AML-193 (cell line): ENCODE measurements at regions not wholly inside any gene's neighbourhood (a gene's known extent, or its start where the extent isn't known, plus 50 kb on each side); places are given as distances from the start of the nearest gene placed in this dataset.
"Not testable (repeated sequence)": the region's sequence is repeated elsewhere in the genome, so short reads cannot be mapped to it uniquely, and the experiment has no call there.

Experiments
- DNase-seq, 2 experiments: peaks; one replicate each; lab custom pipeline; 2025; lab: John Stamatoyannopoulos, UW

GRCh38 chr1:222416001-222416791, 131.7 kb downstream of the HHIPL2 start:
- no peak for DNase-seq

GRCh38 chr1:222415441-222415840, 132.5 kb downstream of the HHIPL2 start:
- no peak for DNase-seq

- DNase-seq = no peak
Observed at GRCh38 chr1:222413991-222414549, 133.8 kb downstream of the HHIPL2 start.

- DNase-seq = no peak
Observed at GRCh38 chr1:222413436-222413835, 134.5 kb downstream of the HHIPL2 start.

- no peak for DNase-seq
Observed at GRCh38 chr1:222404710-222405109, 143.2 kb downstream of the HHIPL2 start.

- no peak for DNase-seq
Observed at GRCh38 chr1:222399197-222399596, 148.7 kb downstream of the HHIPL2 start.

- no peak for DNase-seq
Observed at GRCh38 chr1:222394224-222394623, 153.7 kb downstream of the HHIPL2 start.

- DNase-seq = no peak
Observed at GRCh38 chr1:222392556-222392955, 155.3 kb downstream of the HHIPL2 start.

GRCh38 chr1:222390181-222390580, 157.7 kb downstream of the HHIPL2 start:
- no peak for DNase-seq

- DNase-seq = no peak
Observed at GRCh38 chr1:222387007-222387814, 160.7 kb downstream of the HHIPL2 start.

- no peak for DNase-seq
Observed at GRCh38 chr1:222385955-222386354, 161.9 kb downstream of the HHIPL2 start.

- no peak for DNase-seq
Observed at GRCh38 chr1:222385262-222385661, 162.6 kb downstream of the HHIPL2 start.

GRCh38 chr1:222384531-222384930, 163.4 kb downstream of the HHIPL2 start:
- no peak for DNase-seq

GRCh38 chr1:222382171-222382570, 165.7 kb downstream of the HHIPL2 start:
- DNase-seq = no peak

GRCh38 chr1:222377428-222378088, 170.3 kb downstream of the HHIPL2 start:
- no peak for DNase-seq

- not testable (repeated sequence) for DNase-seq
Observed at GRCh38 chr1:222376791-222377190, 171.1 kb downstream of the HHIPL2 start.

GRCh38 chr1:222375701-222376100, 172.2 kb downstream of the HHIPL2 start:
- DNase-seq = no peak

- no peak for DNase-seq
Observed at GRCh38 chr1:222373831-222374602, 173.9 kb downstream of the HHIPL2 start.

- no peak for DNase-seq
Observed at GRCh38 chr1:222373216-222373615, 174.7 kb downstream of the HHIPL2 start.

- no peak for DNase-seq
Observed at GRCh38 chr1:222372221-222372620, 175.7 kb downstream of the HHIPL2 start.

GRCh38 chr1:222370913-222371675, 176.8 kb downstream of the HHIPL2 start:
- DNase-seq = no peak
